ENCODE measurements at regions not wholly inside any gene's neighbourhood (a gene's known extent, or its start where the extent isn't known, plus 50 kb on each side); places are given as distances from the start of the nearest gene placed in this dataset.

DNA sequence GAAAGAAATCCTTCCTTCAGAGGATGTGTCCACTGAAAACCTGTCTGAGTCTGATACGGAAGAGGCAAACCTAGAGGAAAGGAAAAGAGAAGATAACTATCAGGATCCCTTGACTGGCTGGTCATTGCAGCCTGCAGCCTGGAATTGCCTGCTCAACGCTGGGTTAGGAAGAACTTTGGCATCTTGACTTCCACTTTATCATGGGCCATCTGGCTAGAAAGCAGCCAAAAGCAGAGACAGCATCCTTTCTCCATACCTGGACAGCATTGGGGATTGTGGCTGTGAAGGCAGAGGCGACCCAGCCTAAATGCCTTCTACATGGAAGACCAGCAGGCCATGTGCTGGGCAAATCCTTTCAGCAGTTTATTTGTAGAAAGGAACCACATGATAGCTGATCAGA lies 58.7 kb upstream of the PTPN3 start:
- TF ChIP-seq CTCF (IDR thresholded peaks at IDR 0.05) (no peak), POLR2A (IDR thresholded peaks at IDR 0.05) (no peak), EP300 (IDR thresholded peaks at IDR 0.05) (no peak), POLR2AphosphoS5 (IDR thresholded peaks at IDR 0.05) (no peak)
- H3K4me1 ChIP-seq: no peaks in the 10 kb centered on the region
- intact Hi-C loops (cut with DNase I; ENCODE audit: low total_unique reads): no loop called here
- no peaks in the 10 kb centered on the region for H3K36me3 ChIP-seq
- no peak overlapping the region for H3K27ac ChIP-seq
- WGBS, 5 donors: 58 to 90% (median 69%) methylated on average over 3 of the region's 3 CpGs
- no peak for DNase-seq
- H3K4me3 ChIP-seq: no peak overlapping the region
- no peaks in the 10 kb centered on the region for H3K9me3 ChIP-seq
- H3K27me3 ChIP-seq: peaks cover 0 to 8% (median 0%) of the 10 kb centered on the region in 3 donors

DNA sequence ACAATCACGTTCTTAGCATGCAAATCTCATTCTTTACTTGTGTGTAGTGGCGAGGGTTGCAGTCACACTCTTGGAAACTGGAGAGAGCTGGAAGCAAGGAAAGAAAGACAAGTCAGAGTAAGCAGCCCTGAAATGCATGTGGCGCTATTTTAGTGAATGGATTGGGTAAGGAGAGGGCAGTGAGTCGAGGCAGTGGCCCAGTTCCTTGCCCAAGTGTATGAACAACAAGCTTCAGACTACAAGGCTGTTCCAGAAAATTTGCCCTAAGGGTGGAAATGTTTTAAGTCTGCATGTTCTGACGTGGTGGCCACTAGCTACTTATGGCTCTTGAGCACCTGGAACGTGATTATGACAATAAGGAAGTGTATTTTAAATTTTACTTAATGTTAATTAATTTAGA lies 59.4 kb upstream of the PTPN3 start:
- WGBS, 5 donors: 60 to 77% (median 74%) methylated on average over 6 of the region's 6 CpGs
- no peak for DNase-seq
- H3K4me3 ChIP-seq: no peak overlapping the region
- intact Hi-C loops (cut with DNase I; ENCODE audit: low total_unique reads): no loop called here
- no peaks in the 10 kb centered on the region for H3K4me1 ChIP-seq
- peaks cover 0 to 6% (median 0%) of the 10 kb centered on the region in 3 donors for H3K27me3 ChIP-seq
- H3K36me3 ChIP-seq: no peaks in the 10 kb centered on the region
- TF ChIP-seq POLR2AphosphoS5 (IDR thresholded peaks at IDR 0.05) (no peak), EP300 (IDR thresholded peaks at IDR 0.05) (no peak), CTCF (IDR thresholded peaks at IDR 0.05) (no peak), POLR2A (IDR thresholded peaks at IDR 0.05) (no peak)
- no peak overlapping the region for H3K27ac ChIP-seq
- H3K9me3 ChIP-seq: no peaks in the 10 kb centered on the region

DNA sequence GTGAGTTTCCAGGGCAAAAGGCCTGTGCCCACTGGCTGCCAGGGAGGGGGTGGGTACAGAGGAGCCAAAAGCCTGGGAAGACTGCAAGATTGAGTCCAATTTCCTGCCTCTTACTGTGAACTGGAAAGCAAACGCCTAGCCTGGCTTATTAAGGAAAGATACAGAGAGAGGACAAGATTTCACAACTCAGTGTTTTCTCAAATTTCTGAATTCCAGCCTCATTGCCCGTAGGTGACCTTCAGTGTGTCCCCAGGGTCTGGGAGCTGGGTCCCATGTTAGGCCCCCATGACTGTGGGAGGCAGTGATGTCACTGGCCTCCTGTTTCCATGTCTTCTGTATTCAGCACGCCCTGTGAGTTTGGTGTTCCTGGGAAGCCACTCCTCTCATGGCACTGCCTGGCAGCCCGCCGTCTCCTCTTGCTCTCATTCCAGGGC lies 60.6 kb upstream of the PTPN3 start:
- intact Hi-C loops (cut with DNase I; ENCODE audit: low total_unique reads): no loop called here
- no peak overlapping the region for H3K27ac ChIP-seq
- no peak overlapping the region for H3K4me3 ChIP-seq
- no peaks in the 10 kb centered on the region for H3K9me3 ChIP-seq
- H3K36me3 ChIP-seq: no peaks in the 10 kb centered on the region
- TF ChIP-seq EP300 (IDR thresholded peaks at IDR 0.05): no peak
- no peak for TF ChIP-seq CTCF (IDR thresholded peaks at IDR 0.05)
- no peak for TF ChIP-seq POLR2AphosphoS5 (IDR thresholded peaks at IDR 0.05)
- TF ChIP-seq POLR2A (IDR thresholded peaks at IDR 0.05): no peak
- 79 to 84% (median 81%) methylated on average over 5 of the region's 5 CpGs for WGBS, 5 donors
- H3K27me3 ChIP-seq: no peaks in the 10 kb centered on the region
- no peaks in the 10 kb centered on the region for H3K4me1 ChIP-seq
- DNase-seq: no peak

GRCh38 chr9:109560470-109561132 lies 62.5 kb upstream of the PTPN3 start:
- no peaks in the 10 kb centered on the region for H3K4me1 ChIP-seq
- H3K27ac ChIP-seq: no peak overlapping the region
- DNase-seq: no peak
- H3K36me3 ChIP-seq: no peaks in the 10 kb centered on the region
- H3K4me3 ChIP-seq: no peak overlapping the region
- 69 to 75% (median 71%) methylated on average over 9 of the region's 9 CpGs for WGBS, 5 donors
- intact Hi-C loops (cut with DNase I; ENCODE audit: low total_unique reads): no loop called here
- no peaks in the 10 kb centered on the region for H3K27me3 ChIP-seq
- H3K9me3 ChIP-seq: no peaks in the 10 kb centered on the region
- TF ChIP-seq CTCF (IDR thresholded peaks at IDR 0.05) (no peak), EP300 (IDR thresholded peaks at IDR 0.05) (no peak), POLR2AphosphoS5 (IDR thresholded peaks at IDR 0.05) (no peak), POLR2A (IDR thresholded peaks at IDR 0.05) (no peak)

Data from stomach (tissue), 8 donors.